ENCODE measurements at regions not wholly inside any gene's neighbourhood (a gene's known extent, or its start where the extent isn't known, plus 50 kb on each side); places are given as distances from the start of the nearest gene placed in this dataset.

DNA sequence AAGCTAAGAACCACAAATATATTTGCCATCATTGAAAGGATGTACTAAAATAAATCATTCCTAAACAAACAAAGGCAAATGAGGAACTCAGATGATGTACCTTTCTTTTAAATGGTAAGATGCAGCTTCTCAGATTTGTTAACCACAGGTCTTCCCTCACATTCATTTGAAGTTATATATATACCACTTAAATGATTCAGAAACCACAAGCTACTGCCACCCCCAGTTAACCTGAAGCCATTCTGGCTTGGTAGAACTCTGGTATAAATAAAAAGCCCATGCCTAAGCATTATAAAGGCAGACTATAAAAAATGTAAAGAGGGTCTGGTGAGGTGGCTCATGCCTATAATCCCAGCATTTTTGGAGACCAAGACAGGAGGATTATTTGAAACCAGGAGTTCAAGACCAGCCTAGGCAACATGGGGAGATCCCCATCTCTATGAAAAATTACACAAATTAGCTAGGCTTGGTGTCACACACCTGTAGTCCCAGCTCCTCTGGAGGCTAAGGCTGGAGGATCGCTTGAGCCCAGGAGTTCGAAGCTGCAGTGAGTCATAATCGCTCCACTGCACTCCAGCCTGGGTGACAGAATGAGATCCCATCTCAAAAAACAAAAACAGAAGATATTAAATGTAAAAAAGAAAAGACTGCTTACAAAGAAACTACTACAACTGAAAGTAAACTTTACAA is 1185.3 kb downstream of the JRKL start:
- TF ChIP-seq, protein P1, sequence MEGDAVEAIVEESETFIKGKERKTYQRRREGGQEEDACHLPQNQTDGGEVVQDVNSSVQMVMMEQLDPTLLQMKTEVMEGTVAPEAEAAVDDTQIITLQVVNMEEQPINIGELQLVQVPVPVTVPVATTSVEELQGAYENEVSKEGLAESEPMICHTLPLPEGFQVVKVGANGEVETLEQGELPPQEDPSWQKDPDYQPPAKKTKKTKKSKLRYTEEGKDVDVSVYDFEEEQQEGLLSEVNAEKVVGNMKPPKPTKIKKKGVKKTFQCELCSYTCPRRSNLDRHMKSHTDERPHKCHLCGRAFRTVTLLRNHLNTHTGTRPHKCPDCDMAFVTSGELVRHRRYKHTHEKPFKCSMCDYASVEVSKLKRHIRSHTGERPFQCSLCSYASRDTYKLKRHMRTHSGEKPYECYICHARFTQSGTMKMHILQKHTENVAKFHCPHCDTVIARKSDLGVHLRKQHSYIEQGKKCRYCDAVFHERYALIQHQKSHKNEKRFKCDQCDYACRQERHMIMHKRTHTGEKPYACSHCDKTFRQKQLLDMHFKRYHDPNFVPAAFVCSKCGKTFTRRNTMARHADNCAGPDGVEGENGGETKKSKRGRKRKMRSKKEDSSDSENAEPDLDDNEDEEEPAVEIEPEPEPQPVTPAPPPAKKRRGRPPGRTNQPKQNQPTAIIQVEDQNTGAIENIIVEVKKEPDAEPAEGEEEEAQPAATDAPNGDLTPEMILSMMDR (conservative IDR thresholded peaks at IDR 0.05) = no peak
- TF ChIP-seq EZH2 (IDR thresholded peaks at IDR 0.05; ENCODE audit: low read depth) = no peak

All from PC-9 (cell line).